ENCODE measurements at regions not wholly inside any gene's neighbourhood (a gene's known extent, or its start where the extent isn't known, plus 50 kb on each side); places are given as distances from the start of the nearest gene placed in this dataset.
"Not testable (repeated sequence)": the region's sequence is repeated elsewhere in the genome, so short reads cannot be mapped to it uniquely, and the experiment has no call there.

GRCh38 chr13:39893808-39894207 is 238.3 kb downstream of the COG6 start:
- DNase-seq (ENCODE audit: low read depth): no peak

- no peak for DNase-seq (ENCODE audit: low read depth)
Observed at GRCh38 chr13:39894586-39894985, 239.1 kb downstream of the COG6 start.

GRCh38 chr13:39895254-39895653 is 239.8 kb downstream of the COG6 start:
- no peak for DNase-seq (ENCODE audit: low read depth)

- no peak for DNase-seq (ENCODE audit: low read depth)
Observed at GRCh38 chr13:39897636-39898035, 242.2 kb downstream of the COG6 start.

- DNase-seq (ENCODE audit: low read depth): no peak
Observed at GRCh38 chr13:39900106-39900750, 244.8 kb downstream of the COG6 start.

GRCh38 chr13:39904959-39905358 is 249.5 kb downstream of the COG6 start:
- DNase-seq (ENCODE audit: low read depth): no peak

GRCh38 chr13:39909634-39910033 is 254.2 kb downstream of the COG6 start:
- no peak for DNase-seq (ENCODE audit: low read depth)

- no peak for DNase-seq (ENCODE audit: low read depth)
Observed at GRCh38 chr13:39910041-39910440, 254.6 kb downstream of the COG6 start.

GRCh38 chr13:39910833-39911232 is 255.4 kb downstream of the COG6 start:
- no peak for DNase-seq (ENCODE audit: low read depth)

GRCh38 chr13:39913339-39913738 is 257.9 kb downstream of the COG6 start:
- DNase-seq (ENCODE audit: low read depth): no peak

- no peak for DNase-seq (ENCODE audit: low read depth)
Observed at GRCh38 chr13:39913928-39914327, 258.5 kb downstream of the COG6 start.

- no peak for DNase-seq (ENCODE audit: low read depth)
Observed at GRCh38 chr13:39915418-39915817, 260.0 kb downstream of the COG6 start.

- DNase-seq (ENCODE audit: low read depth): no peak
Observed at GRCh38 chr13:39916330-39916729, 260.9 kb downstream of the COG6 start.

GRCh38 chr13:39918620-39919236 is 263.3 kb downstream of the COG6 start:
- DNase-seq (ENCODE audit: low read depth): no peak

GRCh38 chr13:39920613-39921012 is 265.2 kb downstream of the COG6 start:
- no peak for DNase-seq (ENCODE audit: low read depth)

GRCh38 chr13:39926345-39926744 is 270.9 kb downstream of the COG6 start:
- no peak for DNase-seq (ENCODE audit: low read depth)

GRCh38 chr13:39928261-39928660 is 272.8 kb downstream of the COG6 start:
- DNase-seq (ENCODE audit: low read depth): no peak

- DNase-seq (ENCODE audit: low read depth): no peak
Observed at GRCh38 chr13:39929583-39929982, 274.1 kb downstream of the COG6 start.

GRCh38 chr13:39930060-39930459 is 274.6 kb downstream of the COG6 start:
- no peak for DNase-seq (ENCODE audit: low read depth)

- no peak for DNase-seq (ENCODE audit: low read depth)
Observed at GRCh38 chr13:39930544-39931444, 275.3 kb downstream of the COG6 start.

GRCh38 chr13:39931505-39931904 is 276.0 kb downstream of the COG6 start:
- no peak for DNase-seq (ENCODE audit: low read depth)

GRCh38 chr13:39932514-39932913 is 277.1 kb downstream of the COG6 start:
- DNase-seq (ENCODE audit: low read depth): not testable (repeated sequence)

GRCh38 chr13:39935155-39935554 is 279.7 kb downstream of the COG6 start:
- DNase-seq (ENCODE audit: low read depth): no peak
